CD4-positive, CD25-positive, alpha-beta regulatory T cell (primary cell): ENCODE measurements at regions not wholly inside any gene's neighbourhood (a gene's known extent, or its start where the extent isn't known, plus 50 kb on each side); places are given as distances from the start of the nearest gene placed in this dataset.

ENCODE experiments used
- ATAC-seq, 2 donors: fragments of 150-1000 bp; cut with Tn5 transposase; one replicate each; pipeline ENCODE4 v1.10.0; 2021; ENCODE audit warnings: low read depth in 2 of 2, moderate number of reproducible peaks in 2 of 2, moderate library complexity in 1 of 2
- DNase-seq, 3 donors: peaks; one replicate each; pipeline versions ENCODE4 v3.0.0 to v3.0.0-alpha.2; 2012 to 2022; ENCODE audit warnings: mixed read lengths in 1 of 3
- H3K27ac ChIP-seq: one replicate; pipeline ENCODE4 v1.7.0; 2013; ENCODE audit warnings: mild to moderate bottlenecking, low read length; ENCODE audit not compliant: insufficient read depth, poor library complexity, severe bottlenecking
- H3K27me3 ChIP-seq: one replicate; pipeline ENCODE4 v1.7.0; 2013; ENCODE audit warnings: low read length; ENCODE audit not compliant: control insufficient read depth, insufficient read depth
- H3K36me3 ChIP-seq: one replicate; pipeline ENCODE4 v1.7.0; 2013; ENCODE audit warnings: mild to moderate bottlenecking, low read length, moderate library complexity; ENCODE audit not compliant: control insufficient read depth, insufficient read depth
- H3K4me1 ChIP-seq: 2 replicates; pipeline ENCODE4 v1.7.0; 2013; ENCODE audit warnings: mild to moderate bottlenecking, low read length; ENCODE audit not compliant: insufficient read depth, control insufficient read depth, poor library complexity, severe bottlenecking
- H3K4me3 ChIP-seq: one replicate; pipeline ENCODE4 v1.7.0; 2013; ENCODE audit warnings: low read depth, mild to moderate bottlenecking, low read length, moderate library complexity
- H3K9me3 ChIP-seq, 2 experiments: 1 replicate in 1 of 2; 2 replicates in 1 of 2; pipeline ENCODE4 v1.7.0; 2013; ENCODE audit warnings: low read length in 2 of 2, mild to moderate bottlenecking in 1 of 2, moderate library complexity in 1 of 2; ENCODE audit not compliant: control insufficient read depth in 2 of 2
- H3K27ac Mint-ChIP-seq, 3 donors: one replicate each; pipeline ENCODE4 v1.8.0; 2020 to 2022; ENCODE audit warnings: mild to moderate bottlenecking in 3 of 3, mixed read lengths in 3 of 3, moderate library complexity in 2 of 3
- H3K27me3 Mint-ChIP-seq: one replicate; pipeline ENCODE4 v1.8.0; 2022; ENCODE audit warnings: mild to moderate bottlenecking, mixed read lengths
- H3K36me3 Mint-ChIP-seq: one replicate; pipeline ENCODE4 v1.8.0; 2020; ENCODE audit warnings: mixed read lengths
- H3K4me1 Mint-ChIP-seq, 4 donors: one replicate each; pipeline ENCODE4 v1.8.0; 2020 to 2022; ENCODE audit warnings: mixed read lengths in 4 of 4, mild to moderate bottlenecking in 1 of 4
- H3K4me3 Mint-ChIP-seq, 4 donors: one replicate each; pipeline ENCODE4 v1.8.0; 2020 to 2022; ENCODE audit warnings: mild to moderate bottlenecking in 4 of 4, mixed read lengths in 4 of 4, moderate library complexity in 3 of 4
- H3K9me3 Mint-ChIP-seq, 7 donors: one replicate each; pipeline ENCODE4 v1.8.0; 2020 to 2022; ENCODE audit warnings: mixed read lengths in 7 of 7, mild to moderate bottlenecking in 3 of 7, moderate library complexity in 2 of 7

DNA sequence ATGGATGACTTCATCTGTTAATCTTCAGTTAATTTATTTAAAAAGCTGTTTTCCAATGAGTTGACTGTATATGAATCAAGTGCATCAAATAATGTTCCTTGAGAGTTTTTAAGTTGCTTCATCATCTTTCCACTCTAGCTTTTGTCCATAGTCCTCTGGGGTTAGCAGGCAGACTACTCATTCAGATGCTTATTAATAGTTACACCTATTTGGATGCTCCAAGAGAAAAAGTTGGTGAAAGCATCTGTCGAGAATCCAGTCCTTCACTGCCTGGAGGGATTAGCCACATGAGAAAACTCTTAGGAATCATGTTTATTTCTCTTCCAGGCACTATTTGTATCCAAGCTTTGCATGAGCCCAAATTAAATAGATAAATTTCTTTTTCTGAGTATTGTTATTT is 70.2 kb downstream of the DACT1 start:
- Mint-ChIP-seq H3K9me3 (no peaks in the 10 kb centered on the region), H3K36me3 (no peaks in the 10 kb centered on the region)
- ATAC-seq: no peak

DNA sequence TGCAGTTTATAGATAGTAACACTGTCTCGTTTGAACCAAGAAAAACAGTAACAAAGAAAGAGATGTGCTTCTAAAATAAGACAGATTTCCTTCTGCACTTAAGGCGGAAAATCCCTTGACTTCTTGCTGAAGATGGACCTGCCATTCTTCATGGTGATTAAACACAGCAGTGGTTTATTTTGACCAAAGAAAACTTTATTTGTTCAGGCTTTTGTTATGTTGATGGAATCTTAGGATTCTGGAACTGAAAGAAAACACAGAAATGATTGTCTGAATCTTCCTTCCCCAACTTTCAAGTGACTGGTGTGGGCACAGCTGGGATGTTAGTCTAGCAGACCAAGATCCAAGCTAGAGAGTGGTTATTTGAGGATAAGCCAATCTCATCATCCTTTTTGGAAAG is 72.2 kb downstream of the DACT1 start:
- Histone ChIP-seq H3K4me1 (no peaks in the 10 kb centered on the region), H3K27ac (no peak overlapping the region), H3K27me3 (no peaks in the 10 kb centered on the region), H3K9me3 (no peaks in the 10 kb centered on the region), H3K4me3 (no peak overlapping the region), H3K36me3 (no peaks in the 10 kb centered on the region)
- ATAC-seq (no peak), DNase-seq (no peak)
- no peaks in the 10 kb centered on the region for H3K9me3 Mint-ChIP-seq
- no peaks in the 10 kb centered on the region for H3K36me3 Mint-ChIP-seq
- H3K27me3 Mint-ChIP-seq: no peaks in the 10 kb centered on the region
- H3K27ac Mint-ChIP-seq: no peak overlapping the region
- H3K4me3 Mint-ChIP-seq: no peak overlapping the region
- no peaks in the 10 kb centered on the region for H3K4me1 Mint-ChIP-seq

More for the DNA sequence above, 70.2 kb downstream of the DACT1 start:
- Histone ChIP-seq H3K9me3 (no peaks in the 10 kb centered on the region), H3K27ac (no peak overlapping the region), H3K27me3 (peaks cover 2% of the 10 kb centered on the region), H3K4me1 (no peaks in the 10 kb centered on the region), H3K36me3 (no peaks in the 10 kb centered on the region), H3K4me3 (no peak overlapping the region)
- DNase-seq: no peak
- Mint-ChIP-seq H3K27me3 (no peaks in the 10 kb centered on the region), H3K27ac (no peak overlapping the region), H3K4me1 (no peaks in the 10 kb centered on the region), H3K4me3 (no peak overlapping the region)

- peaks cover 0 to under 1% (median 0%) of the 10 kb centered on the region in 4 donors for H3K4me1 Mint-ChIP-seq
Measured at GRCh38 chr14:58711382-58711781, 73.6 kb downstream of the DACT1 start.

GRCh38 chr14:58712357-58712756 is 74.6 kb downstream of the DACT1 start:
- H3K9me3 Mint-ChIP-seq: peaks cover 0 to 3% (median 0%) of the 10 kb centered on the region in 7 donors
- H3K4me3 Mint-ChIP-seq: no peak overlapping the region
- H3K9me3 ChIP-seq: no peaks in the 10 kb centered on the region
- H3K4me3 ChIP-seq: no peak overlapping the region
- H3K36me3 ChIP-seq: no peaks in the 10 kb centered on the region
- no peaks in the 10 kb centered on the region for H3K4me1 ChIP-seq
- no peak overlapping the region for H3K27ac Mint-ChIP-seq
- H3K4me1 Mint-ChIP-seq: peaks cover 0 to 3% (median 0%) of the 10 kb centered on the region in 4 donors
- H3K27me3 Mint-ChIP-seq: no peaks in the 10 kb centered on the region
- no peaks in the 10 kb centered on the region for H3K27me3 ChIP-seq
- DNase-seq (no peak), ATAC-seq (no peak)
- no peaks in the 10 kb centered on the region for H3K36me3 Mint-ChIP-seq
- H3K27ac ChIP-seq: no peak overlapping the region

More at GRCh38 chr14:58711382-58711781, 73.6 kb downstream of the DACT1 start:
- H3K36me3 Mint-ChIP-seq: no peaks in the 10 kb centered on the region
- H3K27ac Mint-ChIP-seq: no peak overlapping the region
- no peaks in the 10 kb centered on the region for H3K27me3 ChIP-seq
- H3K9me3 Mint-ChIP-seq: peaks cover 0 to 2% (median 0%) of the 10 kb centered on the region in 7 donors
- H3K36me3 ChIP-seq: no peaks in the 10 kb centered on the region
- H3K4me1 ChIP-seq: no peaks in the 10 kb centered on the region
- no peak overlapping the region for H3K4me3 ChIP-seq
- no peaks in the 10 kb centered on the region for H3K9me3 ChIP-seq
- ATAC-seq (no peak), DNase-seq (no peak)
- H3K27ac ChIP-seq: no peak overlapping the region
- no peaks in the 10 kb centered on the region for H3K27me3 Mint-ChIP-seq
- H3K4me3 Mint-ChIP-seq: no peak overlapping the region

DNA sequence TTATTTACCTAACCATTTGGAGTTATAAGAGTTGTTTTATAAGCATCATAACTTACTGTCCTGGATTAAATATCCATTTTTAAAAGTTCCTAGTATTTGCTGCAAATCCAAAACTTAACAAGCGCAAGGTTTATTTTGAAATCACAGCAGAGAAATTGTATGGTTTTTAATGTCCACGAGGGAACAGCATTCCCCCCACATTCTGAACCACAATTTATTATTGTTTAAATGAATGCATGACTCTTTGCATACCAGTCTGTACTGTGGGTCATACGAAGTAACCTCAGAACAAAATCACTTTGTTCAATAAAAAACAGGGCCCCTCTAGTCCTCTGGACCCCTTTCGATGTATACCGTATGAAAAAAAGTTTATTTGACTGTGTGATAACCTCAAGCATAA is 75.9 kb downstream of the DACT1 start:
- Mint-ChIP-seq H3K4me3 (no peak overlapping the region), H3K27ac (no peak overlapping the region), H3K4me1 (peaks cover 0 to 3% (median 0%) of the 10 kb centered on the region in 4 donors), H3K27me3 (no peaks in the 10 kb centered on the region), H3K9me3 (peaks cover 0 to 5% (median 0%) of the 10 kb centered on the region in 7 donors), H3K36me3 (no peaks in the 10 kb centered on the region)
- Histone ChIP-seq H3K27ac (no peak overlapping the region), H3K27me3 (no peaks in the 10 kb centered on the region), H3K4me1 (no peaks in the 10 kb centered on the region), H3K36me3 (no peaks in the 10 kb centered on the region), H3K4me3 (no peak overlapping the region), H3K9me3 (no peaks in the 10 kb centered on the region)
- ATAC-seq: no peak
- DNase-seq: no peak

- Mint-ChIP-seq H3K4me3 (no peak overlapping the region), H3K9me3 (peaks cover 0 to 9% (median 0%) of the 10 kb centered on the region in 7 donors), H3K4me1 (peaks cover 0 to 3% (median 0%) of the 10 kb centered on the region in 4 donors), H3K27ac (no peak overlapping the region), H3K36me3 (no peaks in the 10 kb centered on the region), H3K27me3 (peaks cover 4% of the 10 kb centered on the region)
- Histone ChIP-seq H3K27ac (no peak overlapping the region), H3K4me3 (no peak overlapping the region), H3K36me3 (no peaks in the 10 kb centered on the region), H3K27me3 (no peaks in the 10 kb centered on the region), H3K4me1 (no peaks in the 10 kb centered on the region), H3K9me3 (no peaks in the 10 kb centered on the region)
- no peak for DNase-seq
- ATAC-seq: no peak
Measured at GRCh38 chr14:58716706-58717105, 78.9 kb downstream of the DACT1 start.

GRCh38 chr14:58717211-58717610 is 79.4 kb downstream of the DACT1 start:
- Histone ChIP-seq H3K27me3 (no peaks in the 10 kb centered on the region), H3K36me3 (no peaks in the 10 kb centered on the region), H3K9me3 (no peaks in the 10 kb centered on the region), H3K4me3 (no peak overlapping the region), H3K27ac (no peak overlapping the region), H3K4me1 (no peaks in the 10 kb centered on the region)
- peaks cover 4% of the 10 kb centered on the region for H3K27me3 Mint-ChIP-seq
- H3K36me3 Mint-ChIP-seq: no peaks in the 10 kb centered on the region
- no peak for DNase-seq
- H3K27ac Mint-ChIP-seq: no peak overlapping the region
- H3K4me1 Mint-ChIP-seq: peaks cover 0 to 3% (median 0%) of the 10 kb centered on the region in 4 donors
- H3K9me3 Mint-ChIP-seq: peaks cover 0 to 9% (median 0%) of the 10 kb centered on the region in 7 donors
- no peak overlapping the region for H3K4me3 Mint-ChIP-seq
- ATAC-seq: no peak

DNA sequence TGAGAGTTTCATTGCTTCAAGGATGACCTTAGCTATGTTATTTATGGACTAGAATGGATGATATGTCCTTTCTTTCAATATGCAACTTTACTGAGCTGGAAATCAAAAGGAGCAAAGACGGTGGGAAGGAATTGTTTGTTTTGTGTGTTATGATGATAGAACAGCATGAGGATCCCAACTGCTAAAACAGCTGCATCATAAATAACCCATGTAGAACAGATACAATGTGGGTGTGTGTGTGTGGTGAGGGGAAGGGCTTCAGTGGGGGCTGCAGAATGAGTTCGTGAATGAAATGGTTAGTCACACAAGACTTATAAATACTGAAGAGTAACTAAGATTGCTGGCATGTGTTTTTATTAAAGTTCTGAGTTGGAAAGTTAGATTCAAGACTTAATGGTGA is 80.1 kb downstream of the DACT1 start:
- peaks cover 4% of the 10 kb centered on the region for H3K27me3 Mint-ChIP-seq
- H3K27me3 ChIP-seq: no peaks in the 10 kb centered on the region
- DNase-seq (no peak), ATAC-seq (no peak)
- peaks cover 0 to 9% (median 0%) of the 10 kb centered on the region in 7 donors for H3K9me3 Mint-ChIP-seq
- no peaks in the 10 kb centered on the region for H3K4me1 ChIP-seq
- no peaks in the 10 kb centered on the region for H3K36me3 Mint-ChIP-seq
- no peak overlapping the region for H3K27ac Mint-ChIP-seq
- peaks cover 0 to 3% (median 0%) of the 10 kb centered on the region in 4 donors for H3K4me1 Mint-ChIP-seq
- no peaks in the 10 kb centered on the region for H3K9me3 ChIP-seq
- H3K36me3 ChIP-seq: no peaks in the 10 kb centered on the region
- no peak overlapping the region for H3K4me3 Mint-ChIP-seq
- H3K27ac ChIP-seq: no peak overlapping the region
- no peak overlapping the region for H3K4me3 ChIP-seq
